ENCODE measurements at regions not wholly inside any gene's neighbourhood (a gene's known extent, or its start where the extent isn't known, plus 50 kb on each side); places are given as distances from the start of the nearest gene placed in this dataset.

DNA sequence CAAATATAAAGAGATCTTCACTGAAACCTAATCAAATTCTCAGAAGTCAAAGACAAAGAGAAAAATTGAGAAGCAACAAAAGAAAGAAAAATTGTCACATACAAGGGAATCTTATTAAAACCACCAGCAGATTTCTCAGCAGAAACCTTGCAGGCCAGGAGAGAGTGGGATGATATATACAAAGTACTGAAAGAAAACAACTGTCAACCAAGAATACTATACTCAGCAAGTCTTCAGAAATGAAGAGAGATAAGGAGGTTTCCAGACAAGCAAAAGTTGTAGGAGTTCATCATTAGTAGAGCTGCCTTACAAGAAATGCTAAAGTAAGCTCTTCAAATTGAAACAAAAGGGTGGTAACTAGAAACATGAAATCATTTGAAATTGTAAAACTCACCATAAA, 345.6 kb downstream of the MAFB start:
- Mint-ChIP-seq H3K36me3 (ENCODE audit: unreplicated experiment) (peaks cover 9% of the 10 kb centered on the region), H3K27ac (ENCODE audit: unreplicated experiment) (no peak overlapping the region), H3K27me3 (ENCODE audit: unreplicated experiment) (no peaks in the 10 kb centered on the region)

DNA sequence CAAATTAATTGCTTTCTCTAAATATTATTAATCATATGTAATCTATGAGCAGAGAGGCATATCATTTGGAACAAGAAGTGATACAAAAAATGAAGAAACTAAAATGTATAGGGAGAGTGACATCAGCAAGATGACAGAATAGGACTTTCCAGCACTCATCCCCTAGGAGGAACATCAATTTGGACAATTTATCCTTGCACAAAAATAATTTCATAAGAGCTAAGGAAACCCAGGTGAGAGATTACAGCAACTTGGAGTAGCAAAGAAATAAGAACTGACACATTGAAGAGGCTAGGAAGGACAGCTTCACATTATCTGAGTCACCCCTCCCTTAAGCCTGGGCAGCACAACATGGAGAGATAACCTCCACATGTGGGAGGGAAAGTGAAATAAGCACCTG, 347.5 kb downstream of the MAFB start:
- TF ChIP-seq, protein P1, sequence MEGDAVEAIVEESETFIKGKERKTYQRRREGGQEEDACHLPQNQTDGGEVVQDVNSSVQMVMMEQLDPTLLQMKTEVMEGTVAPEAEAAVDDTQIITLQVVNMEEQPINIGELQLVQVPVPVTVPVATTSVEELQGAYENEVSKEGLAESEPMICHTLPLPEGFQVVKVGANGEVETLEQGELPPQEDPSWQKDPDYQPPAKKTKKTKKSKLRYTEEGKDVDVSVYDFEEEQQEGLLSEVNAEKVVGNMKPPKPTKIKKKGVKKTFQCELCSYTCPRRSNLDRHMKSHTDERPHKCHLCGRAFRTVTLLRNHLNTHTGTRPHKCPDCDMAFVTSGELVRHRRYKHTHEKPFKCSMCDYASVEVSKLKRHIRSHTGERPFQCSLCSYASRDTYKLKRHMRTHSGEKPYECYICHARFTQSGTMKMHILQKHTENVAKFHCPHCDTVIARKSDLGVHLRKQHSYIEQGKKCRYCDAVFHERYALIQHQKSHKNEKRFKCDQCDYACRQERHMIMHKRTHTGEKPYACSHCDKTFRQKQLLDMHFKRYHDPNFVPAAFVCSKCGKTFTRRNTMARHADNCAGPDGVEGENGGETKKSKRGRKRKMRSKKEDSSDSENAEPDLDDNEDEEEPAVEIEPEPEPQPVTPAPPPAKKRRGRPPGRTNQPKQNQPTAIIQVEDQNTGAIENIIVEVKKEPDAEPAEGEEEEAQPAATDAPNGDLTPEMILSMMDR (IDR thresholded peaks at IDR 0.05; ENCODE audit: partially characterized antibody, unreplicated experiment): no peak
- no peaks in the 10 kb centered on the region for H3K9me3 Mint-ChIP-seq (ENCODE audit: unreplicated experiment)
- H3K4me1 Mint-ChIP-seq (ENCODE audit: low read depth, unreplicated experiment): no peaks in the 10 kb centered on the region
- no peak for DNase-seq
- no peak overlapping the region for H3K27ac Mint-ChIP-seq (ENCODE audit: unreplicated experiment)
- H3K27me3 Mint-ChIP-seq (ENCODE audit: unreplicated experiment): no peaks in the 10 kb centered on the region
- no peak overlapping the region for H3K4me3 Mint-ChIP-seq (ENCODE audit: unreplicated experiment)
- H3K36me3 Mint-ChIP-seq (ENCODE audit: unreplicated experiment): peaks cover 9% of the 10 kb centered on the region

More for the DNA sequence above, 345.6 kb downstream of the MAFB start:
- no peak for DNase-seq
- H3K4me1 Mint-ChIP-seq (ENCODE audit: low read depth, unreplicated experiment): no peaks in the 10 kb centered on the region
- no peak overlapping the region for H3K4me3 Mint-ChIP-seq (ENCODE audit: unreplicated experiment)
- no peaks in the 10 kb centered on the region for H3K9me3 Mint-ChIP-seq (ENCODE audit: unreplicated experiment)
- TF ChIP-seq, protein P1 (IDR thresholded peaks at IDR 0.05; ENCODE audit: partially characterized antibody, unreplicated experiment): no peak

DNA sequence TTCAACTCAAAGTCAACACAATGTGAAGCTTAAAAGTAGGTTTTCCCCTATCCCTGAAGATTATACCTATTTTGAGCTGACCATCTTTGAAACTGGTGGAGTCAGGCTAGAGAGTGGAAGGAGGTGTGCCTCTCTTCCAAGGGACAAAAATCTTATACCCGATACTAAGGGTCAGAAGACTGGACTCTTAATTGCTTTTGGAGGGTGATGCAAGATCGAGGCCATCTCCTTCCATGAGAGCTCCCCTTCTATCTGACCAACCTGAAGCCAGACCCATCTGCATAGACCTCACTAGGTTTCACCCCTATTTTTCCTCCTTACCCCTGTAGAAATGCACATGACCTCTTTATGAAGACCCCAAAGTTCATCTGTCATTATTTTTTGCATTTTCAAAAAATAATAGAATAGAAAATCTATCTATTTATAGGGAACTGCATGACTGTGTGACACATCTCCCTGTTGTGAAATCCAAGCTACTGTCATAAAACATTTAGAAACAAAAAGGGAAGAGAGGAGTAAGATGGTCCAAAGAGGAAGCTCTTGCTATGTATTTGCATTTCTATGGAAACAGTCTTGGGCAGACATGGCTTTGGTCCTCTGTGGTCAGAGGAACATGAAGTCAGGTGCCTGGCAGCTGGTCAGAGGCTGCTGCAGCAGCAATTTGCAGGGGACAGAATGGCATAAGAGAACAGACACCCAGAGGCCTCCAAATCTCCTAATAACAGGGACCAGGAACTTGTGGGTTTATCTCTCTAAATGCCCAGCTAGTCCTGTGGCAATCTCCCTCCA, 349.2 kb downstream of the MAFB start:
- no peak overlapping the region for H3K4me3 Mint-ChIP-seq (ENCODE audit: unreplicated experiment)
- H3K9me3 Mint-ChIP-seq (ENCODE audit: unreplicated experiment): no peaks in the 10 kb centered on the region
- peaks cover 9% of the 10 kb centered on the region for H3K36me3 Mint-ChIP-seq (ENCODE audit: unreplicated experiment)
- DNase-seq: no peak
- TF ChIP-seq, protein P1 (IDR thresholded peaks at IDR 0.05; ENCODE audit: partially characterized antibody, unreplicated experiment): no peak
- no peaks in the 10 kb centered on the region for H3K27me3 Mint-ChIP-seq (ENCODE audit: unreplicated experiment)
- H3K4me1 Mint-ChIP-seq (ENCODE audit: low read depth, unreplicated experiment): no peaks in the 10 kb centered on the region
- H3K27ac Mint-ChIP-seq (ENCODE audit: unreplicated experiment): no peak overlapping the region

DNA sequence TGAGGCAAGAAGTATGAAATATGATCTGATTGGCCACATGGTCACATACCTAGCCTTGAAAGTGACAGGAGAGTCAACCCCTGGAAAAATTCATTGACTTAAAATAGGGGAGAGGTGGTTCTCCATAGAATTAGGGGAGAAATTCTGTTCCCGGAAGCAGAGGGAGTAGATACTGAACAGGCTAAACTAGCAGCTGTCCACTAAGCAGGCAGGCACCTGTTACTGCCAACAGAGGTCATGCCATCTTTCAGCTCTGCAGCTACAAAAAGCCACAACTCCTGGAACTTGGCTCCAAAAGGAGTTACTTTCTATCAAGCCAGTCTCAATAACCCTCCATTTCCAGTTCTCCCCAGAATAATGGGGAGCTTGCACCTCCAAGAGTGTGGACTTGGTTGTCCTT, 352.5 kb downstream of the MAFB start:
- H3K9me3 Mint-ChIP-seq (ENCODE audit: unreplicated experiment): no peaks in the 10 kb centered on the region
- no peak for DNase-seq
- no peak overlapping the region for H3K27ac Mint-ChIP-seq (ENCODE audit: unreplicated experiment)
- TF ChIP-seq, protein P1 (IDR thresholded peaks at IDR 0.05; ENCODE audit: partially characterized antibody, unreplicated experiment): no peak
- no peaks in the 10 kb centered on the region for H3K4me1 Mint-ChIP-seq (ENCODE audit: low read depth, unreplicated experiment)
- peaks cover 4% of the 10 kb centered on the region for H3K27me3 Mint-ChIP-seq (ENCODE audit: unreplicated experiment)
- H3K4me3 Mint-ChIP-seq (ENCODE audit: unreplicated experiment): no peak overlapping the region
- H3K36me3 Mint-ChIP-seq (ENCODE audit: unreplicated experiment): peaks cover 4% of the 10 kb centered on the region

DNA sequence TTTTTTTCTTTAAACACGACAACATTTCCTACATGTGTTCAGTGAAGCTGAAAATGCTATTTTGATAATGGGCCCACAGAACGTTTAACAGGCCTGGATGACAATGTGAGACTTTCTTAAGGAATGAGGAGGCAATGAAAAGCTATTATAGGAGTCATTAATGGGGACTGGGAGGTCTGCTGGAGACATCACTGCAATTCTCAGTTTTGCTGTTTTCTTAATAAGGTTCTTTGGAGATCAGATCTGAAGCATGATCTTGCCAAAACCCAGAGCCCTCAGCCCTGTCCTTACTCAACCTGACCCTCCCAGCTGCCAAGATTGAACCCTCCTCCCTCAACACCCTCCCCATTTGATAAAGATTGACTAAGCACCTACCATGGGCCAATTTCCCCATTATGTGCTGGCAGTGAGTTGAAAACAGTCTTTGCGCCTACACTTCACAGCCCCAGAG, 353.1 kb downstream of the MAFB start:
- DNase-seq: no peak

More for the DNA sequence above, 353.1 kb downstream of the MAFB start:
- Mint-ChIP-seq H3K9me3 (ENCODE audit: unreplicated experiment) (no peaks in the 10 kb centered on the region), H3K36me3 (ENCODE audit: unreplicated experiment) (peaks cover 4% of the 10 kb centered on the region), H3K27ac (ENCODE audit: unreplicated experiment) (no peak overlapping the region), H3K4me1 (ENCODE audit: low read depth, unreplicated experiment) (no peaks in the 10 kb centered on the region), H3K27me3 (ENCODE audit: unreplicated experiment) (peaks cover 4% of the 10 kb centered on the region), H3K4me3 (ENCODE audit: unreplicated experiment) (no peak overlapping the region)
- TF ChIP-seq, protein P1 (IDR thresholded peaks at IDR 0.05; ENCODE audit: partially characterized antibody, unreplicated experiment): no peak

All from glutamatergic neuron (in vitro differentiated cells).